ENCODE measurements at regions not wholly inside any gene's neighbourhood (a gene's known extent, or its start where the extent isn't known, plus 50 kb on each side); places are given as distances from the start of the nearest gene placed in this dataset.
"Not testable (repeated sequence)": the region's sequence is repeated elsewhere in the genome, so short reads cannot be mapped to it uniquely, and the experiment has no call there.

- DNase-seq = no peak
These were observed 52.8 kb upstream of the SRSF6 start for GRCh38 chr20:43404878-43405277.

- DNase-seq = not testable (repeated sequence)
These were observed 56.8 kb upstream of the SRSF6 start for GRCh38 chr20:43400882-43401281.

GRCh38 chr20:43398676-43399324 lies 58.9 kb upstream of the SRSF6 start:
- DNase-seq = no peak

- DNase-seq = no peak
These were observed 60.5 kb upstream of the SRSF6 start for GRCh38 chr20:43397147-43397546.

GRCh38 chr20:43393052-43393451 lies 64.6 kb upstream of the SRSF6 start:
- no peak for DNase-seq

GRCh38 chr20:43392561-43392960 lies 65.1 kb upstream of the SRSF6 start:
- no peak for DNase-seq

GRCh38 chr20:43389839-43390626 lies 67.7 kb upstream of the SRSF6 start:
- no peak for DNase-seq

GRCh38 chr20:43389211-43389610 lies 68.5 kb upstream of the SRSF6 start:
- no peak for DNase-seq

- peak; percentile 27 for DNase-seq
These were observed 69.3 kb upstream of the SRSF6 start for GRCh38 chr20:43388268-43389002.

GRCh38 chr20:43387737-43388136 lies 70.0 kb upstream of the SRSF6 start:
- DNase-seq = no peak

GRCh38 chr20:43386878-43387277 lies 70.8 kb upstream of the SRSF6 start:
- no peak for DNase-seq

- DNase-seq = no peak
These were observed 71.8 kb upstream of the SRSF6 start for GRCh38 chr20:43385914-43386313.

- DNase-seq = no peak
These were observed 73.4 kb upstream of the SRSF6 start for GRCh38 chr20:43384101-43384940.

- DNase-seq = no peak
These were observed 74.5 kb upstream of the SRSF6 start for GRCh38 chr20:43383026-43383795.

- DNase-seq = not testable (repeated sequence)
These were observed 75.6 kb upstream of the SRSF6 start for GRCh38 chr20:43382135-43382534.

- DNase-seq = not testable (repeated sequence)
These were observed 76.2 kb upstream of the SRSF6 start for GRCh38 chr20:43381533-43381932.

GRCh38 chr20:43379239-43379917 lies 78.3 kb upstream of the SRSF6 start:
- DNase-seq = no peak

- no peak for DNase-seq
These were observed 80.9 kb upstream of the SRSF6 start for GRCh38 chr20:43376831-43377230.

- DNase-seq = no peak
These were observed 82.1 kb upstream of the SRSF6 start for GRCh38 chr20:43375591-43375990.

- no peak for DNase-seq
These were observed 85.6 kb upstream of the SRSF6 start for GRCh38 chr20:43372051-43372450.

GRCh38 chr20:43365691-43366090 lies 92.0 kb upstream of the SRSF6 start:
- DNase-seq = no peak

All from occipital lobe (tissue), 1 donor.